T47D (cell line): ENCODE measurements at regions not wholly inside any gene's neighbourhood (a gene's known extent, or its start where the extent isn't known, plus 50 kb on each side); places are given as distances from the start of the nearest gene placed in this dataset.
"Not testable (repeated sequence)": the region's sequence is repeated elsewhere in the genome, so short reads cannot be mapped to it uniquely, and the experiment has no call there.

Source experiments
- DNase-seq, 2 experiments: peaks; one replicate each; pipeline versions ENCODE4 v3.0.0 to v3.0.0-alpha.2; 2011 to 2012; ENCODE audit warnings: low read depth in 1 of 2, low spot score in 1 of 2
- JUND ChIP-seq: IDR thresholded peaks from 2 replicates; pipeline ENCODE4 v1.6.1; 2012; ENCODE audit warnings: low read depth
- in situ Hi-C: cut with HindIII; loops from 2 replicates; pipeline ENCODE4 v1.10.0; 2016; ENCODE audit warnings: low sequenced_read_pairs, low pct_unique_long_range_greater_than_20kb

GRCh38 chr5:118076490-118076889, 911.9 kb downstream of the DTWD2 start:
- TF ChIP-seq JUND = no peak
- DNase-seq = peak; percentile 11 to 48

GRCh38 chr5:118070041-118070440, 918.3 kb downstream of the DTWD2 start:
- DNase-seq = no peak
- TF ChIP-seq JUND = no peak
- in situ Hi-C loops = no loop called here

More at GRCh38 chr5:118076490-118076889, 911.9 kb downstream of the DTWD2 start:
- in situ Hi-C loops = no loop called here

DNA sequence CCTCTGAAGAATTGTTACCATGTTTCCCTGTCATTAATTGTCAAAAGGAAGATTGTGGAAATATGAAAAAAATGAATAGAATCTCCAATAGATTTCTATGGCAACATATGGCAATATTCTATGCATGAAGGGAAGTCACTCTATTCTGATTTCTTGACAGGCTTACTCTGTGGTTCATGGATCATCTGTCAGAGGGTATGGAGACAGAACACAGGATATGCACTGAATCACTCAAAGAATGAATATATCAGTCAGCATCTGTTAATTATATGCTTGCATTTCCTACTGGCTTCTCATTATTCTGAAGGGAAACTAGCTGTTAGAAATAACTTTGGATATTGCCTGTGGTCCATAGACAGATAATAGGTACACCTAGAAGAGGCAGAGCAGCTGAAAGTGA, 918.9 kb downstream of the DTWD2 start:
- no peak for TF ChIP-seq JUND
- in situ Hi-C loops = no loop called here
- no peak for DNase-seq

DNA sequence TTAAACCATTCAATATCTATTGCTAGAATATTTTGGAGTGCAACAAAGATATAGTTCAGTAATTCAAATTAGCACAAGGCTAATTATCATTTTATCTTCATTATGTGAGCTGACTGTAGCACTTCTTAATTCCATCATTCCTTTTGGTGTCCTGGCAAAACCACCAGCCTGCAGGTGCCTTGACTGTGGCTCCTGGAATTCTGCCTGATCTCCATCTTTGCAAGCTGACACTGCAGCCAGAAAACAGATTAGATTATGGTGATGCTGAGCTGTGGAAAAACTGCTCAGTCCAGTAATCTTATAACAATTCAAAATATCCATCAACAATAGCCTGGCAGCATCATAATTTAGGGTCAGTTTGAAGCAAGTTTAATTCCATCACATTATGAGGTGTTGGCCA, 919.5 kb downstream of the DTWD2 start:
- in situ Hi-C loops = no loop called here
- DNase-seq = no peak
- TF ChIP-seq JUND = no peak

GRCh38 chr5:118063836-118064235, 924.5 kb downstream of the DTWD2 start:
- DNase-seq, in situ Hi-C loops: not testable (repeated sequence)

GRCh38 chr5:118060833-118061232, 927.5 kb downstream of the DTWD2 start:
- TF ChIP-seq JUND = no peak
- peak in 1 of 2 experiments; percentile 22 for DNase-seq
- in situ Hi-C loops = no loop called here

GRCh38 chr5:118052503-118052902, 935.8 kb downstream of the DTWD2 start:
- DNase-seq = no peak
- no peak for TF ChIP-seq JUND
- in situ Hi-C loops = no loop called here

DNA sequence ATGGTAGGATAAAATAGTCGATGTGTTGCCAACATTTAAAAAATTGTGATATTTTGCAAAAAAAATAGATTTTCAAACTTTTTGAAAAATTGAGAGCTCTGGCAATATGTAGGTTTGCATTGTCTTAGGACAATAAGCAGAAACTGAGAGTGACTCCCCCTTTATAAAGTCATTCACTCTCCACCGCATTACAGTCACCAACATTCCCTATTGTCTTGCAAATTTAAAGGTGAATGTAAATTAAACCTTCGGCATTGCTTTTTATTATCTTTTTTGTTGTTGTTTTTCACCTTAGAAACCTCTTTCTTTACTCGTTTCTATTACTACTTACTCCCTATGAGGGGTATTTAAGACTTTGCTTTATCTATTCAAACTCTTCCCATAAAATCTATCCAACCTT, 944.2 kb downstream of the DTWD2 start:
- in situ Hi-C loops = no loop called here
- DNase-seq = no peak
- no peak for TF ChIP-seq JUND

DNA sequence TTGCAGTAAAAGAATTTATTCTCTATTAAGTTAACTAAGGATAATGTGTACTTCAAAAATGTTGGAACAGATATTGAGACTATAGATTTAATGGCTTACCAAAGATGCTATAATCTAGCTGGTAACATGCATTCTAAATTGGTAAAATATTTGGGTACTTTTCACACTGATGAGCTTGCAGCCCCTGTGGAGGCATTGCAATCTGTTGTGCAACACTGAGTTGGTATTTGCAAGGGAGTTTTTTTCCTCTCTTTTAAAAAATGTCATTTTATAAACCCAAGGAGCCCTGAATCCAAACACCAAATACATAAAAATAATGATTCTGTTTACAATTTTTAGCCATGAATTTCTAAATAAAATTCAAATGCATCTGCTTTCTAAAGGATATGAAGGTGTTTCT, 944.8 kb downstream of the DTWD2 start:
- in situ Hi-C loops = no loop called here
- no peak for DNase-seq
- no peak for TF ChIP-seq JUND

- DNase-seq = no peak
- in situ Hi-C loops = no loop called here
- no peak for TF ChIP-seq JUND
These were observed 946.3 kb downstream of the DTWD2 start for GRCh38 chr5:118042076-118042475.

GRCh38 chr5:118040496-118040895, 947.9 kb downstream of the DTWD2 start:
- DNase-seq = no peak
- in situ Hi-C loops = no loop called here
- TF ChIP-seq JUND = no peak

DNA sequence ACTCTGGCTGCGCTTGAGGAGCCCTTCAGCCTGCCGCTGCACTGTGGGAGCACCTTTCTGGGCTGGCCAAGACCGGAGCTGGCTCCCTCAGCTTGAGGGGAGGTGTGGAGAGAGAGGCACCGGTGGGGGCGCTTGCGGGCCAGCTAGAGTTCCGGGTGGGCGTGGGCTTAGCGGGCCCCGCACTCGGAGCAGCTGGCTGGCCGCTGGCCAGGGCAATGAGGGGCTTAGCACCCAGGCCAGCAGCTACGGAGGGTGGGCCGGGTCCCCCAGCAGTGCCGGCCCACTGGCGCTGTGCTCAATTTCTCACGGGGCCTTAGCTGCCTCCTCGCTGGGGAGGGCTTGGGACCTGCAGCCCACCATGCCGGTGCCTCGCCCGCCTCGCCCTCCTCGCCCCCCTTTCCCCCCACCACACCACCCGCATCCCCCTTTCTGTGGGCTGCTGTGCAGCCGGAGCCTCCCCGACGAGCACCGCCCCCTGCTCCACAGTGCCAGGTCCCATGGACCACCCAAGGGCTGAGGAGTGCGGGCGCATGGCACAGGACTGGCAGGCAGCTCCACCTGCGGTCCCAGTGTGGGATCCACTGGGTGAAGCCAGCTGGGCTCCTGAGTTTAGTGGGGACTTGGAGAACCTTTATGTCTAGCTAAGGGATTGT, 954.5 kb downstream of the DTWD2 start:
- no peak for TF ChIP-seq JUND
- in situ Hi-C loops = no loop called here

DNA sequence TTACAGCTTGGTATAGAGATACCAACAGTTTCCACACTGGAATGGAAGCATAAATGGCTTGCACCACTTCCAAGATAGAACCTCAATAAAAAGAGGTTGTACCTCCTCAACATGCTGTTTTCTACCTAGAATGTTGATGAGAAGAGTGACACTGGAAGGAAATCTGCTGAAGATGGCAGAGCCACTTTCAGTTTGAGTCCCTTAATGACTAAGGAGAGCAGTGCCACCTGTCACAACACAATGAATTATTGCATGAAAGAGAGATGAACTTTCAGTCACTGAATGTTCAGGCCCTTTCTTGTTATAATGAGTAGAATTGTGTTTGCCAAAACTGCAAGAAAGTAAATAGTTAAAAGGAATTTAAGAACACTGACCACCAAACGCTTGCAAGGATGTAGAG, 958.5 kb downstream of the DTWD2 start:
- no peak for TF ChIP-seq JUND
- in situ Hi-C loops = no loop called here
- no peak for DNase-seq

More for the DNA sequence above, 954.5 kb downstream of the DTWD2 start:
- DNase-seq = no peak

- peak in 1 of 2 experiments; percentile 60 for DNase-seq
- TF ChIP-seq JUND = peak; percentile 58; the same call in 1 of the 2 replicates
- in situ Hi-C loops = no loop called here
These were observed 966.3 kb downstream of the DTWD2 start for GRCh38 chr5:118022062-118022461.
